ENCODE measurements at regions not wholly inside any gene's neighbourhood (a gene's known extent, or its start where the extent isn't known, plus 50 kb on each side); places are given as distances from the start of the nearest gene placed in this dataset.

GRCh38 chr22:48253136-48253535 lies 1490.7 kb downstream of the TBC1D22A start:
- TF ChIP-seq POLR2A (IDR thresholded peaks at IDR 0.05) (no peak), CTCF (IDR thresholded peaks at IDR 0.05) (no peak), POLR2AphosphoS5 (IDR thresholded peaks at IDR 0.05) (no peak), EP300 (IDR thresholded peaks at IDR 0.05) (no peak)
